OCI-LY3 (cell line): ENCODE measurements at regions not wholly inside any gene's neighbourhood (a gene's known extent, or its start where the extent isn't known, plus 50 kb on each side); places are given as distances from the start of the nearest gene placed in this dataset.

Experiments
- CTCF ChIP-seq: fragments of 200-600, 300-600 bp; sonication (generic); IDR thresholded peaks from 2 replicates; pipeline ENCODE4 v1.5.1; 2014; ENCODE audit warnings: antibody characterized with exemption, low read length, low read depth
- EZH2phosphoT487 ChIP-seq: fragments of 200-600 bp; shearing (Covaris generic); IDR thresholded peaks from 2 replicates; pipeline ENCODE4 v1.6.1; 2018; ENCODE audit warnings: antibody characterized with exemption, mixed run types, low read depth

- no peak for TF ChIP-seq CTCF
- no peak for TF ChIP-seq EZH2phosphoT487
These were observed 560.8 kb downstream of the MATN1 start for GRCh38 chr1:30162565-30162964.
